SK-N-MC (cell line): ENCODE measurements at regions not wholly inside any gene's neighbourhood (a gene's known extent, or its start where the extent isn't known, plus 50 kb on each side); places are given as distances from the start of the nearest gene placed in this dataset.

Source experiments
- DNase-seq: peaks from one replicate; pipeline ENCODE4 v3.0.0-alpha.2; 2011; ENCODE audit warnings: low read depth, low spot score
- H3K27ac ChIP-seq: fragments of 200-600 bp; sonication (generic); 2 replicates; pipeline ENCODE4 v1.5.1; 2016; ENCODE audit warnings: mixed run types
- H3K36me3 ChIP-seq: fragments of 200-600 bp; sonication (generic); 2 replicates; pipeline ENCODE4 v1.6.1; 2017; ENCODE audit warnings: antibody characterized with exemption, low read length, mixed read lengths; ENCODE audit not compliant: insufficient read depth
- H3K4me3 ChIP-seq: fragments of 200-600 bp; sonication (generic); 2 replicates; pipeline ENCODE4 v1.5.1; 2016
- H3K9ac ChIP-seq: fragments of 200-600 bp; sonication (generic); 2 replicates; pipeline ENCODE4 v1.8.0; 2017; ENCODE audit warnings: mixed run types, mixed read lengths; ENCODE audit not compliant: insufficient read length
- H3K9me3 ChIP-seq: fragments of 200-600 bp; sonication (generic); 2 replicates; pipeline ENCODE4 v1.6.1; 2017; ENCODE audit warnings: low read depth, mild to moderate bottlenecking, antibody characterized with exemption, low read length, moderate library complexity, mixed read lengths
- EZH2 ChIP-seq: fragments of 200-600 bp; sonication (generic); IDR thresholded peaks from one replicate; pipeline ENCODE4 v1.6.1; 2017; ENCODE audit warnings: antibody characterized with exemption
- FOXP2 ChIP-seq: optimal IDR thresholded peaks from 2 replicates; pipeline ENCODE3; 2011; ENCODE audit warnings: mild to moderate bottlenecking, moderate library complexity; ENCODE audit not compliant: insufficient read depth; ENCODE audit errors: extremely low read length, control extremely low read depth
- POLR2AphosphoS5 ChIP-seq: IDR thresholded peaks from 2 replicates; pipeline ENCODE4 v1.6.1; 2012; ENCODE audit warnings: mild to moderate bottlenecking, low read depth, low read length, borderline replicate concordance

DNA sequence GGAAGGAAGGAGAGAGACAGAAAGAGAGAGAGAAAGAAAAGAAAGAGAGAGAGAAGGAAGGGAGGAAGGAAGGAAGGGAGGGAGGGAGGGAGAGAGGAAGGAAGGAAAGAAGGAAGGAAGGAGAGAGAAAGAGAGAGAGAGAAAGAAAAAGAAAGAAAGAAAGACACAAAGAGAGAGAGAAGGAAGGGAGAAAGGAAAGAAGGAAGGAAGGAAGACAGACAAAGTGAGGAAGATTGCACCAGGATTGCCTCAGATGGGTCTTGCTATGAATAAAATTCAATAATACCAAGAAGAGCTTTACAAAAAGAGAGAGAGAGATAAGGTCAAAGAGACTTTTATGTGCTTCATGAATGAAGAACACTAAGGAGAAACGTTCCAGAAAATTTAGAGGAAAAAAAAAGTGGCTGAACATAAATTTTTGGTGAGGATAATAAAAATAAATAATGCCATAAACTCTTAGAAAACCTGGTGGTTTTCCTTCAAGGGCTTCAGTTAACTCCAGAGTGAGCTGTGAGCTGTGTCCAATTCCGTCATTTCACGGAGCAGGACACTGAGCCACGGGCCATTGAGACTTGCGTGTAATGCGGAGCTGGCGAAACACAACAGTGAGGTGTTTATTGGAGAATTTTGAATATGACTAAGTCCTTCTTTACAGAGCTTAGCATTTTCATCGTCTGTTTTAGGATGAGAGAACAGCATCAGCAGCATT, 72.7 kb upstream of the TNRC6C start:
- H3K4me3 ChIP-seq: no peak overlapping the region
- TF ChIP-seq EZH2 (no peak), FOXP2 (no peak), POLR2AphosphoS5 (no peak)
- H3K27ac ChIP-seq: peak overlapping the region; percentile 63

DNA sequence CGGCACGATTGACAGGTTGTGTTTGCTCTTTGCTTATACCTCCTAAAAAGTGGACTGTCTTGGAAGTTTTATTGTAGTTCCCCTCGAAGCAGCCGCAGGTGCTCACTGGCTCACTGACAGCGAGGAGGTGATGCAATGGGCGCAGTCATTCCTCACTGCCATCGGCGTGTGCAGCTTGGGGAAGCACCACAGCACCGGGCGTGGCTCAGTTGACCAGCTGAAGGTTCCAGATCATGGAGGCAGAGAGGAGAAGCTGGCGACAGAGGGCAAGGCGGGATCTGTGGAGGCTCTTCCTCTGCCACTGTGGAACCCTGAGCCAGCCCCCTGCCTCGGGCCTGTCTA, 72.1 kb upstream of the TNRC6C start:
- Histone ChIP-seq H3K9ac (no peak overlapping the region), H3K9me3 (no peaks in the 10 kb centered on the region), H3K4me3 (no peak overlapping the region), H3K36me3 (no peaks in the 10 kb centered on the region), H3K27ac (peak overlapping the region; percentile 63; the same call in 1 of the 2 replicates)
- TF ChIP-seq EZH2 (no peak), POLR2AphosphoS5 (no peak), FOXP2 (no peak)
- DNase-seq: no peak

More for the DNA sequence above, 72.7 kb upstream of the TNRC6C start:
- H3K9ac ChIP-seq: no peak overlapping the region
- no peaks in the 10 kb centered on the region for H3K36me3 ChIP-seq
- no peaks in the 10 kb centered on the region for H3K9me3 ChIP-seq
- no peak for DNase-seq

DNA sequence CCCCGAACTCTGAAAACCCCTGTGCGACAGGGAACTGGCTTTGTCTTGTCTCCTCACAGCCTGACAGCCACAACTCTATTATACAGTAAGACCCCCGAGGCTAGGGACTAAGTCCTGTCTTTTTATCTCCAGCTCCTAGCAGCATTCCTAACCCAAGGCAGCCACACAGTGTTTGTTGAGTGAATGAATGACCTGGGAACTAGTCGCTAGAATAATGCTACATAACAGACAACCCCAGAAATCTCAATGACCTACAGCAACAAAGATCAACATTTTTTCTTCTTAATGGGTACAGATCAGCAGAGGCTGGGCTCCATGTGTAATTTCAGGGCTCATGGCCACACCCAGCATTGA, 71.4 kb upstream of the TNRC6C start:
- DNase-seq: no peak
- no peak for TF ChIP-seq FOXP2
- TF ChIP-seq POLR2AphosphoS5: no peak
- no peak for TF ChIP-seq EZH2
- Histone ChIP-seq H3K36me3 (no peaks in the 10 kb centered on the region), H3K4me3 (peak overlapping the region; percentile 50; the same call in 1 of the 2 replicates), H3K9ac (no peak overlapping the region), H3K27ac (no peak overlapping the region), H3K9me3 (no peaks in the 10 kb centered on the region)

DNA sequence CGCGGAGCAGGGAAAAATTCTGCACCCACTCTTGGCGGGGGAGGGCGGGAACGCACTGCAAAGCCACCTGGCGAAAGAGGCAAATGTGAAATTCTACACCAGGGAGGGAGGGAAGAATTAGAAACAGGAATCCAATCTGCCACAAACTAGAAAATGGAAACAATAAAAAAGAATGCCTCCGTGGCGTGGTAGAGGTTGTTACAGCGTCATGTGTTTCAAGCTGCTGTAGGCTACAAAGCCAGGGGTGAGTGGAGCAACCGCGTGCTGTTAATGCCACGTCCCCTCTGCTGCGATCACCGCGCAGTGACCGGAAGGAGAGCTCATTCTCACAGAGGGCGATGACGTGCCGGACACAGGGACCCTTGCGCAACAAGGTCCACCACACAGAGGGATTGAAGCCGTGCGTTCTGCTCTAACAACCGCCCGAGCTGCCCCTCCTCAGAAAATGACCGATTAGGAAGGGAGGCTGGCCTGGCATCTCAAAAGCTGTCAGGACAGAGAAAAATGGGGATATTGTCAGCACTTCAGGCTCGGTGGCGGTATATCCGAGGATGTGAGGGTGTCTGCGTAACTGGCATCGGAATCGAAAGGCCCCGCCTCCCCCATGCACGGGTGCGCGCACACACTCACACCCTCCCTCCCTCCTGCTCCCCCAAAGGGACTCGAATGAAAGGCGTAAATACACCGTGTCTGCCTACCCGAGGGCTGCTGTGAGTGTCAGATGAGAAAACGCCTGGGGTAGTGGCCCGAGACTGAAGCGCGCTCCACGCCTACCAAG, 70.8 kb upstream of the TNRC6C start:
- no peaks in the 10 kb centered on the region for H3K9me3 ChIP-seq
- no peak overlapping the region for H3K9ac ChIP-seq
- H3K27ac ChIP-seq: no peak overlapping the region
- TF ChIP-seq POLR2AphosphoS5 (no peak), FOXP2 (no peak), EZH2 (no peak)
- DNase-seq: no peak
- H3K36me3 ChIP-seq: no peaks in the 10 kb centered on the region
- peak overlapping the region; percentile 50; the same call in 1 of the 2 replicates for H3K4me3 ChIP-seq

DNA sequence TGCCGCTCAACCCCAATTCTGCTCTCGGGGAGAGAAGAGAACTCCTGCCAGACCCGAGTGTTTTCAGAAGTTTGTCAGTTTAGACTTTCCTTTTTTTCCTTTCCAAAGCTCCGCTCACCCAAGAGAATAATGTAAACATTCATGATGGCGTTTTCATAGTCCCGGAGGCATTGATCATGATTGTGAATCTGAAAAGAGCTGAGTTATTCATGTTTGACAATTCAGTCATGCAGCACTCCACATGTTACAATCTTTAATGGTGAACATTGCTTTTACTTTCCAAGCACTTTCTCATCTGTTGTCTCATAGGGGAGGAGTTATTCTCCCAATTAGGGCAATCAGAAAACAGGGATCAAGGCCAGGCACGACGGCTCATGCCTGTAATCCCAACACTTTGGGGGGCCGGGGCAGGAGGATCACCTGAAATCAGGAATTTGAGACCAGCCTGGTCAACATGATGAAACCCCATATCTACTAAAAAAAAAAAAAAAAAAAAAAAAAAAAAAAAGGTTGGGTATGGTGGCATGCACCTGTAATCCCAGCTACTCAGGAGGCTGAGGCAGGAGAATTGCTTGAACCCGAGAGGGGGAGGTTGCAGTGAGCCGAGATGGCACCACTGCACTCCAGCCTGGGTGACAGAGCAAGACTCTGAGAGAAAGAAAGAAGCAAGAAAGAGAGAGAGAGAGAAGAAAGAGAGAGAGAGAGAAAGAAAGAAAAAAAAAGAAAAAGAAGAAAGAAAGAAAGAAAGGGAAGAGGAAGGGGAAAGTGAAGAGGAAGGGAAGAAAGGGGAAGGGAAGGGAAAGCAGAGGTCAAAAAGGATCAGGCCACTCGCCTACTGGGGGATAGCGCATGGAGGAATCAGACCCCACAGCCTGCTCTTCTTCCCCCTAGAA, 70.0 kb upstream of the TNRC6C start:
- H3K9me3 ChIP-seq: no peaks in the 10 kb centered on the region
- H3K36me3 ChIP-seq: no peaks in the 10 kb centered on the region
- TF ChIP-seq POLR2AphosphoS5 (no peak), FOXP2 (no peak), EZH2 (no peak)
- DNase-seq: no peak
- H3K4me3 ChIP-seq: peak overlapping the region; percentile 50; the same call in 1 of the 2 replicates
- no peak overlapping the region for H3K9ac ChIP-seq
- no peak overlapping the region for H3K27ac ChIP-seq

DNA sequence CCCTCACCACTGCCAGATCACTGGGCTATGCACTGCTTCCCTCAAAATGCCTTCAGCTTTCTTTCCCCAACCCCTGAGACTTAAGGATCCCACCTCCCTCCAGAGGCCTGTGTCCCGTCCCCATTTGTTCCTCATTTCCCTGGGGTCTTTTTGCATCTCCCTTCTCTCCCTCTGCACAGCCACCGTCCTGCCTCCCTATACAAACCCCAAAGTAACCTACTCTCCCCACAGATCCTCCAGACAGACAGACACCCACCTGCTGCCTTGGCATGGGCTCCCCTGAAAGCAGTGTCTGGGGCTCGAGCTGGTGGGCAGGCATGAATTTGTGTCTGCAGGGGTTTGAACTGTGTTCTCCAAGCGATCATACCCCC, 69.4 kb upstream of the TNRC6C start:
- no peak overlapping the region for H3K9ac ChIP-seq
- no peak overlapping the region for H3K27ac ChIP-seq
- no peak overlapping the region for H3K4me3 ChIP-seq
- no peaks in the 10 kb centered on the region for H3K36me3 ChIP-seq
- no peaks in the 10 kb centered on the region for H3K9me3 ChIP-seq
- no peak for TF ChIP-seq POLR2AphosphoS5
- TF ChIP-seq FOXP2: no peak
- no peak for TF ChIP-seq EZH2
- no peak for DNase-seq

DNA sequence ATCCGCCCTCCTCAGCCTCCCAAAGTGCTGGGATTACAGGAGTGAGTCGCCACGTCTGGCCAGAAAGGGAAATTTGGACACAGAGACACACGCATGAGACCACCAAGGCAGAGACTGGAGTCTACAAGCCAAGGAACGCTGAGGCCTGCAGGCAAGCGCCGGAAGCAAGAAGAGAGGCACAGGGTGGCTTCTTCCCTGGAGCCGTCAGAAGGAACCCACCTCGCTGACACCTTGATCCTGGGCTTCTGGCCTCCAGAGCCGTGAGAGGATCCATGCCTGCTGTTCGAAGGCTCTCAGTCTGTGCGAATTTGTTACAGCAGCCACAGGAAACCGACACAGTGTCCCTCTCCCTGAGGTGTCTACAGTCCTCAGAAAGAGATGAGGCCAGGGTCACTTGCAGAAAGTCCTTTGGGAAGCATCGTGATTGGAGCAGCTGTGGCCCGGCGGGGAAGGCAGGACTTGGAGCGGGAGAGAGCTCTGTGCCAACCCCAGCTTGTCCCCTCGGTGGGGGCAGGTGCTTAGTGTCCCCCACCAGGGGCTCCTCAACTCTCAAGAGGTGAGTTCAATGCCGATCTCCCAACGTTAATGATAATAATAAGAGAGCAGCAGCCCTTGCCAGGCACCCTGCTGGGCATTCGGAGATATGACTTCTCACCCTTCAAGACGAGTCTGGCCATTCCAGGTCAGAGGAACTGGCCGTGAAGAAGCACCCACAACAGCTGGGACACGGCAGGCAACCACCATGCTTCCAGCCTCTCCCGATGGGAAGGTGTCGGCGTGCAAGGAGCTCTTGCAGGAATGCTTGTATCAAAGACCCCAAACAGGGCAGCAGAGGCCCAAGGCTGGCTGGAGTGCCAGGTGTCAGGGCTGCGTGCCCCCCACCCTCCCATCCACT, 68.4 kb upstream of the TNRC6C start:
- Histone ChIP-seq H3K36me3 (no peaks in the 10 kb centered on the region), H3K27ac (no peak overlapping the region), H3K4me3 (no peak overlapping the region), H3K9me3 (no peaks in the 10 kb centered on the region), H3K9ac (no peak overlapping the region)
- no peak for DNase-seq
- TF ChIP-seq EZH2 (no peak), FOXP2 (no peak), POLR2AphosphoS5 (no peak)
